Panc1 (cell line): ENCODE measurements at regions not wholly inside any gene's neighbourhood (a gene's known extent, or its start where the extent isn't known, plus 50 kb on each side); places are given as distances from the start of the nearest gene placed in this dataset.

ENCODE experiments used
- CTCF ChIP-seq: fragments of 450-650 bp; IDR thresholded peaks from 2 replicates; pipeline ENCODE4 v1.5.1; 2017; ENCODE audit warnings: mild to moderate bottlenecking
- POLR2AphosphoS5 ChIP-seq: IDR thresholded peaks from 2 replicates; pipeline ENCODE4 v1.6.1; 2012; ENCODE audit warnings: mild to moderate bottlenecking, low read depth, low read length, moderate library complexity
- SIN3A ChIP-seq: IDR thresholded peaks from 2 replicates; pipeline ENCODE4 v1.6.1; 2012; ENCODE audit warnings: low read depth, mild to moderate bottlenecking, low read length, moderate library complexity, borderline replicate concordance; ENCODE audit not compliant: insufficient read depth

DNA sequence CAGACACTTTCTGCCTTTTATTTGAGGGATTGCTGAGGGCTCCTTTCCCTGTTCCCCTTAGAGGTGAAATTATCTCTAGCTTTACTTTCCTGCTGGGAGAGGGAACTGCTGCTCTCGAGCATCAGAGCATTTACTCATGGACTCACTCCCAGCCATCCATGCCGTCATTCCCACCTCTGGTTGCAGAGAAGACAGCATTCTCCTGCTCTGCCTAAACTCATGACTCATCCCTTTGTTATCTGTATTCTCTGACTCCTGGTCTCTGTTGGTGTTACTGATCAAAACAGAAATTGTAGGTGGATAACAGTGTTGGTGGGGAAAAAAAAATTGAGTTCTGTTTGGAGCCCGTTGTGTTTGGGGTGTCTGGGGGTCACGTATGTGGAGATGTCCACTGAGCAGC, 159.3 kb downstream of the TTC8 start:
- TF ChIP-seq CTCF, result no peak
- no peak for TF ChIP-seq SIN3A
- no peak for TF ChIP-seq POLR2AphosphoS5
